ENCODE measurements at regions not wholly inside any gene's neighbourhood (a gene's known extent, or its start where the extent isn't known, plus 50 kb on each side); places are given as distances from the start of the nearest gene placed in this dataset.

GRCh38 chr1:194084755-194085154 lies 898.3 kb upstream of the B3GALT2 start:
- TF ChIP-seq CTCF (IDR thresholded peaks at IDR 0.05; ENCODE audit: low read depth, low read length, poor library complexity, severe bottlenecking) = no peak
- no peak for TF ChIP-seq EZH2phosphoT487 (IDR thresholded peaks at IDR 0.05; ENCODE audit: borderline replicate concordance, low read length)
